PC-9 (cell line): ENCODE measurements at regions not wholly inside any gene's neighbourhood (a gene's known extent, or its start where the extent isn't known, plus 50 kb on each side); places are given as distances from the start of the nearest gene placed in this dataset.

Experiments
- BruUV-seq: library from RNA; stranded (reverse); fragments of 400-500 nt; replicated peaks from 2 replicates; lab custom pipeline; 2021; lab: Mats Ljungman, UMichigan
- CTCF ChIA-PET: fragments of 300-600 bp; sonication (Branson Sonifier 250); formaldehyde crosslinking; loops from one replicate; lab custom pipeline; 2022; ENCODE audit warnings: antibody characterized with exemption; lab: Charles Lee
- POLR2A ChIA-PET: fragments of 300-600 bp; sonication (Branson Sonifier 250); formaldehyde crosslinking; loops from one replicate; lab custom pipeline; 2022; ENCODE audit warnings: antibody characterized with exemption; ENCODE audit not compliant: unreplicated experiment; lab: Charles Lee
- DNase-seq, 2 experiments: peaks; one replicate each; pipeline versions ENCODE4 v3.0.0 to v3.0.0-alpha.2; 2015 to 2022; ENCODE audit warnings: mixed read lengths in 1 of 2
- H2AFZ ChIP-seq: fragments of 200-600 bp; sonication (generic); 2 replicates; pipeline ENCODE4 v1.8.1; 2017; ENCODE audit warnings: antibody characterized with exemption
- H3F3A ChIP-seq: fragments of 200-600 bp; sonication (generic); 2 replicates; pipeline ENCODE4 v1.8.1; 2017; ENCODE audit warnings: antibody characterized with exemption, mild to moderate bottlenecking, low read depth; ENCODE audit not compliant: insufficient read depth
- H3K27ac ChIP-seq: fragments of 200-600 bp; sonication (generic); 2 replicates; pipeline ENCODE4 v1.6.1; 2016; ENCODE audit warnings: mixed run types
- H3K27me3 ChIP-seq: fragments of 200-600 bp; sonication (generic); 2 replicates; pipeline ENCODE4 v1.6.1; 2016; ENCODE audit warnings: low read depth, mixed run types; ENCODE audit not compliant: insufficient read depth
- H3K36me3 ChIP-seq: fragments of 200-600 bp; sonication (generic); 2 replicates; pipeline ENCODE4 v1.6.1; 2016; ENCODE audit warnings: low read depth, mixed run types
- H3K4me1 ChIP-seq: fragments of 200-600 bp; sonication (generic); replicated peaks from 2 replicates; pipeline ENCODE4 v1.6.1; 2016; ENCODE audit warnings: mixed run types; ENCODE audit not compliant: insufficient read depth
- H3K4me2 ChIP-seq: fragments of 200-600 bp; sonication (generic); 2 replicates; pipeline ENCODE4 v1.6.1; 2017; ENCODE audit warnings: mixed run types
- H3K4me3 ChIP-seq: fragments of 200-600 bp; sonication (generic); 2 replicates; pipeline ENCODE4 v1.6.1; 2016; ENCODE audit warnings: mixed run types
- H3K79me2 ChIP-seq: fragments of 200-600 bp; sonication (generic); 2 replicates; pipeline ENCODE4 v1.6.1; 2017; ENCODE audit warnings: low read depth, mixed run types
- H3K9me2 ChIP-seq: fragments of 200-600 bp; sonication (generic); 2 replicates; pipeline ENCODE4 v1.8.1; 2017; ENCODE audit warnings: mild to moderate bottlenecking; ENCODE audit not compliant: insufficient read depth
- H3K9me3 ChIP-seq: fragments of 200-600 bp; sonication (generic); 2 replicates; pipeline ENCODE4 v1.8.1; 2016; ENCODE audit warnings: low read depth; ENCODE audit not compliant: insufficient read depth
- H4K20me1 ChIP-seq: fragments of 200-600 bp; sonication (generic); 2 replicates; pipeline ENCODE4 v1.8.1; 2017; ENCODE audit not compliant: insufficient read depth
- CTCF ChIP-seq: fragments of 200-600 bp; sonication (generic); conservative IDR thresholded peaks from 2 replicates; pipeline ENCODE4 v1.6.1; 2017; ENCODE audit warnings: mixed run types, antibody characterized with exemption, mild to moderate bottlenecking, moderate library complexity
- EZH2 ChIP-seq: fragments of 200-600 bp; sonication (generic); IDR thresholded peaks from 2 replicates; pipeline ENCODE4 v1.8.0; 2017; ENCODE audit warnings: antibody characterized with exemption, low read depth
- intact Hi-C: fragments of 100-400 bp; cut with micrococcal nuclease; formaldehyde crosslinking; loops from one replicate; pipeline ENCODE4 v1.10.0; 2022; ENCODE audit not compliant: unreplicated experiment

GRCh38 chr13:104625201-104625600 lies 1559.0 kb upstream of the SLC10A2 start:
- Histone ChIP-seq H3K4me1 (no peaks in the 10 kb centered on the region), H3K79me2 (no peaks in the 10 kb centered on the region), H3K9me3 (no peaks in the 10 kb centered on the region), H3K4me3 (no peak overlapping the region), H3K36me3 (no peaks in the 10 kb centered on the region), H3K9me2 (0 out of 2 replicates have a peak, but pooled peaks cover 3% of the 10 kb centered on the region), H4K20me1 (no peaks in the 10 kb centered on the region), H3F3A (no peaks in the 10 kb centered on the region), H3K27ac (no peak overlapping the region), H2AFZ (peak overlapping the region; percentile 33; the same call in 1 of the 2 replicates), H3K27me3 (no peaks in the 10 kb centered on the region), H3K4me2 (no peak overlapping the region)
- BruUV-seq: no TSS peak
- POLR2A ChIA-PET: no interaction called here
- TF ChIP-seq EZH2 (no peak), CTCF (no peak)
- no peak for DNase-seq
- CTCF ChIA-PET: interaction anchor here (0.6 kb wide), 1 partner anchor 227 kb away, joined by 3 read pairs; no protein-coding TSS in a partner anchor
- intact Hi-C loops: no loop called here

- Histone ChIP-seq H3K27me3 (no peaks in the 10 kb centered on the region), H3K4me1 (no peaks in the 10 kb centered on the region), H3K27ac (no peak overlapping the region), H3K79me2 (no peaks in the 10 kb centered on the region), H4K20me1 (no peaks in the 10 kb centered on the region), H3F3A (no peaks in the 10 kb centered on the region), H3K9me3 (no peaks in the 10 kb centered on the region), H3K4me3 (no peak overlapping the region), H2AFZ (no peak overlapping the region), H3K9me2 (no peaks in the 10 kb centered on the region), H3K36me3 (no peaks in the 10 kb centered on the region), H3K4me2 (no peak overlapping the region)
- ChIA-PET POLR2A (no interaction called here), CTCF (no interaction called here)
- no TSS peak for BruUV-seq
- no peak for DNase-seq
- TF ChIP-seq EZH2 (no peak), CTCF (no peak)
- intact Hi-C loops: no loop called here
These were observed 1550.8 kb upstream of the SLC10A2 start for GRCh38 chr13:104616990-104617389.

GRCh38 chr13:104614361-104615145 lies 1548.3 kb upstream of the SLC10A2 start:
- Histone ChIP-seq H3K4me1 (no peaks in the 10 kb centered on the region), H3K79me2 (no peaks in the 10 kb centered on the region), H3K36me3 (no peaks in the 10 kb centered on the region), H3K27ac (no peak overlapping the region), H2AFZ (no peak overlapping the region), H3K9me2 (no peaks in the 10 kb centered on the region), H3K4me3 (no peak overlapping the region), H3K9me3 (no peaks in the 10 kb centered on the region), H3K27me3 (no peaks in the 10 kb centered on the region), H3F3A (no peaks in the 10 kb centered on the region), H3K4me2 (no peak overlapping the region), H4K20me1 (no peaks in the 10 kb centered on the region)
- BruUV-seq: no TSS peak
- intact Hi-C loops: no loop called here
- DNase-seq: no peak
- CTCF ChIA-PET: no interaction called here
- TF ChIP-seq EZH2 (no peak), CTCF (no peak)
- POLR2A ChIA-PET: no interaction called here
